ENCODE measurements at regions not wholly inside any gene's neighbourhood (a gene's known extent, or its start where the extent isn't known, plus 50 kb on each side); places are given as distances from the start of the nearest gene placed in this dataset.

GRCh38 chr3:20924646-20925385, 738.8 kb upstream of the SGO1 start:
- no peak for TF ChIP-seq EZH2 (IDR thresholded peaks at IDR 0.05; ENCODE audit: borderline replicate concordance, low read depth, low read length, poor library complexity, severe bottlenecking)
- TF ChIP-seq, protein P1, sequence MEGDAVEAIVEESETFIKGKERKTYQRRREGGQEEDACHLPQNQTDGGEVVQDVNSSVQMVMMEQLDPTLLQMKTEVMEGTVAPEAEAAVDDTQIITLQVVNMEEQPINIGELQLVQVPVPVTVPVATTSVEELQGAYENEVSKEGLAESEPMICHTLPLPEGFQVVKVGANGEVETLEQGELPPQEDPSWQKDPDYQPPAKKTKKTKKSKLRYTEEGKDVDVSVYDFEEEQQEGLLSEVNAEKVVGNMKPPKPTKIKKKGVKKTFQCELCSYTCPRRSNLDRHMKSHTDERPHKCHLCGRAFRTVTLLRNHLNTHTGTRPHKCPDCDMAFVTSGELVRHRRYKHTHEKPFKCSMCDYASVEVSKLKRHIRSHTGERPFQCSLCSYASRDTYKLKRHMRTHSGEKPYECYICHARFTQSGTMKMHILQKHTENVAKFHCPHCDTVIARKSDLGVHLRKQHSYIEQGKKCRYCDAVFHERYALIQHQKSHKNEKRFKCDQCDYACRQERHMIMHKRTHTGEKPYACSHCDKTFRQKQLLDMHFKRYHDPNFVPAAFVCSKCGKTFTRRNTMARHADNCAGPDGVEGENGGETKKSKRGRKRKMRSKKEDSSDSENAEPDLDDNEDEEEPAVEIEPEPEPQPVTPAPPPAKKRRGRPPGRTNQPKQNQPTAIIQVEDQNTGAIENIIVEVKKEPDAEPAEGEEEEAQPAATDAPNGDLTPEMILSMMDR (conservative IDR thresholded peaks at IDR 0.05; ENCODE audit: low read depth, low read length), result no peak

All from A673 (cell line).